ENCODE measurements at regions not wholly inside any gene's neighbourhood (a gene's known extent, or its start where the extent isn't known, plus 50 kb on each side); places are given as distances from the start of the nearest gene placed in this dataset.

DNA sequence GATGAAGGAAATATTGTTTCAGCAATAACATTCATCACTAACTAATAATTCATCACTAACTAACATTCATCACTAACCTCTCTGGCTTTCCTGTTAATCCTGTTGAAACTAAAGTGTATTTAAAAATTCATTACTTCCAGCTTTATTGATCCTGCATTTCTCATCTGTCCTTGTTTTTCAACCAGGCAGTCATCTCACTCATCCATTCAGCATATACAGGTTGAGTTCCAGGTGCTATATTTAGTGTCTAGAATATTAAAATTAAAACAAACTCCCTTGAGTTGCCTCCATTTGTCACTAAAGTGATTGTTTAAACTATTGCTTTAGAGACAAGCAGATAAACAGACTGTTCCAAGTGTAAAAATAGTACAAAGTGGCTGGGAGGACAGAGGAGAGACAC lies 58.1 kb downstream of the ATXN7L3B start:
- TF ChIP-seq, protein P1, sequence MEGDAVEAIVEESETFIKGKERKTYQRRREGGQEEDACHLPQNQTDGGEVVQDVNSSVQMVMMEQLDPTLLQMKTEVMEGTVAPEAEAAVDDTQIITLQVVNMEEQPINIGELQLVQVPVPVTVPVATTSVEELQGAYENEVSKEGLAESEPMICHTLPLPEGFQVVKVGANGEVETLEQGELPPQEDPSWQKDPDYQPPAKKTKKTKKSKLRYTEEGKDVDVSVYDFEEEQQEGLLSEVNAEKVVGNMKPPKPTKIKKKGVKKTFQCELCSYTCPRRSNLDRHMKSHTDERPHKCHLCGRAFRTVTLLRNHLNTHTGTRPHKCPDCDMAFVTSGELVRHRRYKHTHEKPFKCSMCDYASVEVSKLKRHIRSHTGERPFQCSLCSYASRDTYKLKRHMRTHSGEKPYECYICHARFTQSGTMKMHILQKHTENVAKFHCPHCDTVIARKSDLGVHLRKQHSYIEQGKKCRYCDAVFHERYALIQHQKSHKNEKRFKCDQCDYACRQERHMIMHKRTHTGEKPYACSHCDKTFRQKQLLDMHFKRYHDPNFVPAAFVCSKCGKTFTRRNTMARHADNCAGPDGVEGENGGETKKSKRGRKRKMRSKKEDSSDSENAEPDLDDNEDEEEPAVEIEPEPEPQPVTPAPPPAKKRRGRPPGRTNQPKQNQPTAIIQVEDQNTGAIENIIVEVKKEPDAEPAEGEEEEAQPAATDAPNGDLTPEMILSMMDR (conservative IDR thresholded peaks at IDR 0.05; ENCODE audit: low read depth, low read length), result no peak
- no peak for TF ChIP-seq EZH2 (IDR thresholded peaks at IDR 0.05; ENCODE audit: borderline replicate concordance, low read depth, low read length, poor library complexity, severe bottlenecking)

Measured in A673 (cell line).